ENCODE measurements at regions not wholly inside any gene's neighbourhood (a gene's known extent, or its start where the extent isn't known, plus 50 kb on each side); places are given as distances from the start of the nearest gene placed in this dataset.

DNA sequence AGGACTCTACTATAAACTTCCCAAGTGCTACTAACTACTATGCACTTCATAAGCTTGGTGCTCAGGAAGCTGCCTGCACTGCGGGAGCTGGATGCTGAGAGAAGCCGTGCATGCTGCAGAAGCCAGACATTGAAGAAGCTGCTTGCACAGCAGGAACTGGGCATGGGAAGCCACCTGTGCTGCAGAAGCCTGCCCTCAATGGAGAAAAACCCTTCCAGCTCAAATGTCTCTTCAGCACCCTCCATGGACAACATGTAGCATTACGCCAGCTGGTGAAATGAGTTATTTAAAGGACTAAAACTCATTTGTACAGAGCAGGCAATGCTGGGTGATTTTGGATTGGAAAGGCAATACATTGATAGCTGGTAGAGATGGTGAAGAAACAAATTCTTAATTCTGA lies 247.2 kb downstream of the KIF4B start:
- TF ChIP-seq, protein P1, sequence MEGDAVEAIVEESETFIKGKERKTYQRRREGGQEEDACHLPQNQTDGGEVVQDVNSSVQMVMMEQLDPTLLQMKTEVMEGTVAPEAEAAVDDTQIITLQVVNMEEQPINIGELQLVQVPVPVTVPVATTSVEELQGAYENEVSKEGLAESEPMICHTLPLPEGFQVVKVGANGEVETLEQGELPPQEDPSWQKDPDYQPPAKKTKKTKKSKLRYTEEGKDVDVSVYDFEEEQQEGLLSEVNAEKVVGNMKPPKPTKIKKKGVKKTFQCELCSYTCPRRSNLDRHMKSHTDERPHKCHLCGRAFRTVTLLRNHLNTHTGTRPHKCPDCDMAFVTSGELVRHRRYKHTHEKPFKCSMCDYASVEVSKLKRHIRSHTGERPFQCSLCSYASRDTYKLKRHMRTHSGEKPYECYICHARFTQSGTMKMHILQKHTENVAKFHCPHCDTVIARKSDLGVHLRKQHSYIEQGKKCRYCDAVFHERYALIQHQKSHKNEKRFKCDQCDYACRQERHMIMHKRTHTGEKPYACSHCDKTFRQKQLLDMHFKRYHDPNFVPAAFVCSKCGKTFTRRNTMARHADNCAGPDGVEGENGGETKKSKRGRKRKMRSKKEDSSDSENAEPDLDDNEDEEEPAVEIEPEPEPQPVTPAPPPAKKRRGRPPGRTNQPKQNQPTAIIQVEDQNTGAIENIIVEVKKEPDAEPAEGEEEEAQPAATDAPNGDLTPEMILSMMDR (IDR thresholded peaks at IDR 0.05; ENCODE audit: insufficient read depth, low read depth, low read length): no peak
- no peak for TF ChIP-seq EZH2 (IDR thresholded peaks at IDR 0.05; ENCODE audit: insufficient read depth, low read length)

Measured in astrocyte (in vitro differentiated cells and primary cell).